DND-41 (cell line): ENCODE measurements at regions not wholly inside any gene's neighbourhood (a gene's known extent, or its start where the extent isn't known, plus 50 kb on each side); places are given as distances from the start of the nearest gene placed in this dataset.

Experiments used
- CTCF ChIP-seq: IDR thresholded peaks from 2 replicates; pipeline ENCODE4 v1.5.1; 2012; ENCODE audit warnings: borderline replicate concordance, low read length, moderate library complexity, mild to moderate bottlenecking; ENCODE audit not compliant: poor library complexity, severe bottlenecking; ENCODE audit errors: extremely low read depth
- EZH2 ChIP-seq: IDR thresholded peaks from 3 replicates; pipeline ENCODE4 v1.6.1; 2012; ENCODE audit warnings: borderline replicate concordance, low read depth, mild to moderate bottlenecking, moderate library complexity, low read length, inconsistent platforms; ENCODE audit not compliant: severe bottlenecking

- TF ChIP-seq CTCF (no peak), EZH2 (no peak)
These were observed 649.5 kb upstream of the ADGRL2 start for GRCh38 chr1:81151206-81151605.
